ENCODE measurements at regions not wholly inside any gene's neighbourhood (a gene's known extent, or its start where the extent isn't known, plus 50 kb on each side); places are given as distances from the start of the nearest gene placed in this dataset.

DNA sequence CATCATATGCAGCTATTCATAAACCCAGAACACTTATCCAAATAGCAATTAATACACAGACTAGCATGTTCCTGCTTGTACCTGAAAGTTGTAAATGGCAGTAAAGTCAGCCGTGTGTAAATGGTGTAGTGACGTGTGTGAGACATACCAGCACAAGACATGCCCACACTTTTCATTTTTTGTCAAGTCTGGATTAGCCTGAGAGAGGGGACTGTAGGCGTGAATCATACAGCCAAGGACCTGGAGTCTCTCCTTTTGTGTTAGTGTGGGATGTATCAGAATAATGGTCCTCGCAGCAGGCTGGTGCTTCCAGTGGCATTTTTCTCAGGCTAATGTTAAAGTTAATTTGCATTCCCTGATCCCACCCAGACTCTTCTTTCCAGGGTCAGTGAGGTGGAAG is 116.8 kb upstream of the BMAL1 start:
- ATAC-seq = no peak
- no peak for TF ChIP-seq ZNF70 (CRISPR knock-in tag; IDR thresholded peaks at IDR 0.05)

DNA sequence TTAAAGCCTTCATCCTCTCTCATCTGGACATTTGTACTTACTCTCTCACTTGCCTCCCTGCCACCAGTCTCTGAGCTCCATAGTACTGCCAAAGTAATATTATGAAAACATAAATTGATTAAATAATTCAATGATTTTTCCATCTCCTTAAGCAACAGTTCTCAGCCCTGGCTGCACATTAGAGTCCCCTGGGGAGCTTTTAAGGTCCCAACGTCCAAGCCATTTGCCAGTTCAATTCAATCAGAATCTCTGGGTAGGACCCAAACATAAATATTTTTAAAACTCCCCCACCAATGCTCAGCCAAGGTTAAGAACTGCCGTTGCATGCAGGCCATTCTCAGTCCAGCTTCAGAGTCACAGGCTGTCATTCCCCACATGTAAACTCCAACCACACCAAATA is 114.4 kb upstream of the BMAL1 start:
- TF ChIP-seq ZNF565 (CRISPR knock-in tag; conservative IDR thresholded peaks at IDR 0.05; ENCODE audit: low read depth) (no peak), TCF4 (CRISPR knock-in tag; IDR thresholded peaks at IDR 0.05; ENCODE audit: borderline replicate concordance) (no peak), CSRNP3 (CRISPR knock-in tag; IDR thresholded peaks at IDR 0.05) (no peak), OSR1 (CRISPR knock-in tag; IDR thresholded peaks at IDR 0.05) (no peak), ZNF70 (CRISPR knock-in tag; IDR thresholded peaks at IDR 0.05) (no peak), ARNTL (CRISPR knock-in tag; IDR thresholded peaks at IDR 0.05; ENCODE audit: borderline replicate concordance, low read depth) (no peak), GLIS3 (CRISPR knock-in tag; IDR thresholded peaks at IDR 0.05) (no peak), CSDC2 (CRISPR knock-in tag; IDR thresholded peaks at IDR 0.05) (no peak), PPARA (CRISPR knock-in tag; IDR thresholded peaks at IDR 0.05; ENCODE audit: borderline replicate concordance) (no peak), BACH2 (CRISPR knock-in tag; IDR thresholded peaks at IDR 0.05; ENCODE audit: borderline replicate concordance) (no peak)
- TF ChIP-seq, protein P1, sequence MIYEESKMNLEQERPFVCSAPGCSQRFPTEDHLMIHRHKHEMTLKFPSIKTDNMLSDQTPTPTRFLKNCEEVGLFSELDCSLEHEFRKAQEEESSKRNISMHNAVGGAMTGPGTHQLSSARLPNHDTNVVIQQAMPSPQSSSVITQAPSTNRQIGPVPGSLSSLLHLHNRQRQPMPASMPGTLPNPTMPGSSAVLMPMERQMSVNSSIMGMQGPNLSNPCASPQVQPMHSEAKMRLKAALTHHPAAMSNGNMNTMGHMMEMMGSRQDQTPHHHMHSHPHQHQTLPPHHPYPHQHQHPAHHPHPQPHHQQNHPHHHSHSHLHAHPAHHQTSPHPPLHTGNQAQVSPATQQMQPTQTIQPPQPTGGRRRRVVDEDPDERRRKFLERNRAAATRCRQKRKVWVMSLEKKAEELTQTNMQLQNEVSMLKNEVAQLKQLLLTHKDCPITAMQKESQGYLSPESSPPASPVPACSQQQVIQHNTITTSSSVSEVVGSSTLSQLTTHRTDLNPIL (CRISPR knock-in tag; IDR thresholded peaks at IDR 0.05; ENCODE audit: low read depth) = no peak
- ATAC-seq = no peak

- ATAC-seq = no peak
- TF ChIP-seq BACH2 (CRISPR knock-in tag; IDR thresholded peaks at IDR 0.05; ENCODE audit: borderline replicate concordance) (no peak), GLIS3 (CRISPR knock-in tag; IDR thresholded peaks at IDR 0.05) (no peak), ZNF70 (CRISPR knock-in tag; IDR thresholded peaks at IDR 0.05) (no peak), OSR1 (CRISPR knock-in tag; IDR thresholded peaks at IDR 0.05) (no peak), RARB (CRISPR knock-in tag; IDR thresholded peaks at IDR 0.05) (no peak), SNAI2 (CRISPR knock-in tag; IDR thresholded peaks at IDR 0.05) (no peak), ESRRG (CRISPR knock-in tag; IDR thresholded peaks at IDR 0.05) (no peak), ARNTL (CRISPR knock-in tag; IDR thresholded peaks at IDR 0.05; ENCODE audit: borderline replicate concordance, low read depth) (no peak), CSDC2 (CRISPR knock-in tag; IDR thresholded peaks at IDR 0.05) (no peak), ZFP30 (CRISPR knock-in tag; IDR thresholded peaks at IDR 0.05) (no peak), TCF4 (CRISPR knock-in tag; IDR thresholded peaks at IDR 0.05; ENCODE audit: borderline replicate concordance) (no peak), ZFP3 (CRISPR knock-in tag; IDR thresholded peaks at IDR 0.05) (no peak), PATZ1 (CRISPR knock-in tag; IDR thresholded peaks at IDR 0.05; ENCODE audit: borderline replicate concordance) (no peak), ZNF565 (CRISPR knock-in tag; conservative IDR thresholded peaks at IDR 0.05; ENCODE audit: low read depth) (no peak), PPARA (CRISPR knock-in tag; IDR thresholded peaks at IDR 0.05; ENCODE audit: borderline replicate concordance) (no peak)
- TF ChIP-seq, protein P2, sequence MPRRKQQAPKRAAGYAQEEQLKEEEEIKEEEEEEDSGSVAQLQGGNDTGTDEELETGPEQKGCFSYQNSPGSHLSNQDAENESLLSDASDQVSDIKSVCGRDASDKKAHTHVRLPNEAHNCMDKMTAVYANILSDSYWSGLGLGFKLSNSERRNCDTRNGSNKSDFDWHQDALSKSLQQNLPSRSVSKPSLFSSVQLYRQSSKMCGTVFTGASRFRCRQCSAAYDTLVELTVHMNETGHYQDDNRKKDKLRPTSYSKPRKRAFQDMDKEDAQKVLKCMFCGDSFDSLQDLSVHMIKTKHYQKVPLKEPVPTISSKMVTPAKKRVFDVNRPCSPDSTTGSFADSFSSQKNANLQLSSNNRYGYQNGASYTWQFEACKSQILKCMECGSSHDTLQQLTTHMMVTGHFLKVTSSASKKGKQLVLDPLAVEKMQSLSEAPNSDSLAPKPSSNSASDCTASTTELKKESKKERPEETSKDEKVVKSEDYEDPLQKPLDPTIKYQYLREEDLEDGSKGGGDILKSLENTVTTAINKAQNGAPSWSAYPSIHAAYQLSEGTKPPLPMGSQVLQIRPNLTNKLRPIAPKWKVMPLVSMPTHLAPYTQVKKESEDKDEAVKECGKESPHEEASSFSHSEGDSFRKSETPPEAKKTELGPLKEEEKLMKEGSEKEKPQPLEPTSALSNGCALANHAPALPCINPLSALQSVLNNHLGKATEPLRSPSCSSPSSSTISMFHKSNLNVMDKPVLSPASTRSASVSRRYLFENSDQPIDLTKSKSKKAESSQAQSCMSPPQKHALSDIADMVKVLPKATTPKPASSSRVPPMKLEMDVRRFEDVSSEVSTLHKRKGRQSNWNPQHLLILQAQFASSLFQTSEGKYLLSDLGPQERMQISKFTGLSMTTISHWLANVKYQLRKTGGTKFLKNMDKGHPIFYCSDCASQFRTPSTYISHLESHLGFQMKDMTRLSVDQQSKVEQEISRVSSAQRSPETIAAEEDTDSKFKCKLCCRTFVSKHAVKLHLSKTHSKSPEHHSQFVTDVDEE (CRISPR knock-in tag; IDR thresholded peaks at IDR 0.05) = no peak
- TF ChIP-seq, protein P1 (CRISPR knock-in tag; IDR thresholded peaks at IDR 0.05; ENCODE audit: low read depth) = no peak
- TF ChIP-seq, protein P3, sequence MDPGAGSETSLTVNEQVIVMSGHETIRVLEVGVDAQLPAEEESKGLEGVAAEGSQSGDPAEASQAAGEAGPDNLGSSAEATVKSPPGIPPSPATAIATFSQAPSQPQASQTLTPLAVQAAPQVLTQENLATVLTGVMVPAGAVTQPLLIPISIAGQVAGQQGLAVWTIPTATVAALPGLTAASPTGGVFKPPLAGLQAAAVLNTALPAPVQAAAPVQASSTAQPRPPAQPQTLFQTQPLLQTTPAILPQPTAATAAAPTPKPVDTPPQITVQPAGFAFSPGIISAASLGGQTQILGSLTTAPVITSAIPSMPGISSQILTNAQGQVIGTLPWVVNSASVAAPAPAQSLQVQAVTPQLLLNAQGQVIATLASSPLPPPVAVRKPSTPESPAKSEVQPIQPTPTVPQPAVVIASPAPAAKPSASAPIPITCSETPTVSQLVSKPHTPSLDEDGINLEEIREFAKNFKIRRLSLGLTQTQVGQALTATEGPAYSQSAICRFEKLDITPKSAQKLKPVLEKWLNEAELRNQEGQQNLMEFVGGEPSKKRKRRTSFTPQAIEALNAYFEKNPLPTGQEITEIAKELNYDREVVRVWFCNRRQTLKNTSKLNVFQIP (CRISPR knock-in tag; IDR thresholded peaks at IDR 0.05; ENCODE audit: borderline replicate concordance, low read depth) = no peak
These were observed 111.6 kb upstream of the BMAL1 start for GRCh38 chr11:13166036-13166435.
